Astrocyte (in vitro differentiated cells and primary cell): ENCODE measurements at regions not wholly inside any gene's neighbourhood (a gene's known extent, or its start where the extent isn't known, plus 50 kb on each side); places are given as distances from the start of the nearest gene placed in this dataset.

ENCODE experiments used
- DNase-seq: peaks from one replicate; pipeline ENCODE4 v3.0.0-alpha.2; 2010; ENCODE audit warnings: low read depth
- FAIRE-seq: peaks from 2 replicates; lab custom pipeline; 2011; peaks lifted over from hg19 to GRCh38; lab: Jason Lieb, UNC
- H2AFZ ChIP-seq: 2 replicates; pipeline ENCODE4 v1.6.0; 2012; ENCODE audit warnings: low read depth, low read length, inconsistent platforms
- H3K27ac ChIP-seq: 2 replicates; pipeline ENCODE4 v1.5.1; 2011; ENCODE audit warnings: low read depth, low read length, inconsistent platforms
- H3K27me3 ChIP-seq: 2 replicates; pipeline ENCODE4 v1.6.0; 2011; ENCODE audit warnings: low read length, inconsistent platforms; ENCODE audit not compliant: insufficient read depth
- H3K36me3 ChIP-seq: 2 replicates; pipeline ENCODE4 v1.5.1; 2011; ENCODE audit warnings: low read length, inconsistent platforms; ENCODE audit not compliant: insufficient read depth
- H3K4me1 ChIP-seq: 2 replicates; pipeline ENCODE4 v1.5.1; 2011; ENCODE audit warnings: low read length, inconsistent platforms; ENCODE audit not compliant: insufficient read depth
- H3K4me2 ChIP-seq: 2 replicates; pipeline ENCODE4 v1.6.0; 2012; ENCODE audit warnings: low read length, inconsistent platforms
- H3K4me3 ChIP-seq: 2 replicates; pipeline ENCODE4 v1.5.1; 2011; ENCODE audit warnings: low read depth, mild to moderate bottlenecking, low read length, inconsistent platforms; ENCODE audit not compliant: insufficient read depth
- H3K79me2 ChIP-seq: 2 replicates; pipeline ENCODE4 v1.6.0; 2012; ENCODE audit warnings: mild to moderate bottlenecking, low read length, inconsistent platforms; ENCODE audit not compliant: insufficient read depth
- H3K9ac ChIP-seq: 2 replicates; pipeline ENCODE4 v1.6.0; 2012; ENCODE audit warnings: mild to moderate bottlenecking, low read length, inconsistent platforms
- H3K9me3 ChIP-seq: 2 replicates; pipeline ENCODE4 v1.5.1; 2012; ENCODE audit warnings: low read depth, mild to moderate bottlenecking, low read length, inconsistent platforms; ENCODE audit not compliant: insufficient read depth
- H4K20me1 ChIP-seq: 2 replicates; pipeline ENCODE4 v1.6.0; 2012; ENCODE audit warnings: low read length, inconsistent platforms; ENCODE audit not compliant: insufficient read depth
- H3K27ac Mint-ChIP-seq: one replicate; pipeline ENCODE4 v1.8.0; 2021; ENCODE audit warnings: mild to moderate bottlenecking, mixed read lengths; ENCODE audit not compliant: unreplicated experiment
- H3K27me3 Mint-ChIP-seq: one replicate; pipeline ENCODE4 v1.8.0; 2021; ENCODE audit warnings: low read depth, mixed read lengths; ENCODE audit not compliant: unreplicated experiment
- H3K36me3 Mint-ChIP-seq: one replicate; pipeline ENCODE4 v1.8.0; 2021; ENCODE audit warnings: low read depth, mixed read lengths; ENCODE audit not compliant: unreplicated experiment
- H3K4me1 Mint-ChIP-seq: one replicate; pipeline ENCODE4 v1.8.0; 2021; ENCODE audit warnings: low read depth, mixed read lengths; ENCODE audit not compliant: unreplicated experiment
- H3K4me3 Mint-ChIP-seq: one replicate; pipeline ENCODE4 v1.8.0; 2021; ENCODE audit warnings: mild to moderate bottlenecking, moderate library complexity, mixed read lengths; ENCODE audit not compliant: unreplicated experiment
- H3K9me3 Mint-ChIP-seq: one replicate; pipeline ENCODE4 v1.8.0; 2021; ENCODE audit warnings: mild to moderate bottlenecking, mixed read lengths; ENCODE audit not compliant: unreplicated experiment
- CTCF ChIP-seq: IDR thresholded peaks from 2 replicates; pipeline ENCODE4 v1.5.1; 2011; ENCODE audit warnings: low read depth, mild to moderate bottlenecking, inconsistent platforms, low read length, moderate library complexity; ENCODE audit not compliant: insufficient read depth
- EZH2 ChIP-seq: IDR thresholded peaks from 2 replicates; pipeline ENCODE4 v1.6.1; 2012; ENCODE audit warnings: mild to moderate bottlenecking, low read length, inconsistent platforms; ENCODE audit not compliant: insufficient read depth

GRCh38 chr6:134431421-134431859, 113.5 kb upstream of the SGK1 start:
- no peaks in the 10 kb centered on the region for H3K79me2 ChIP-seq
- peaks cover 32% of the 10 kb centered on the region for H3K4me1 Mint-ChIP-seq
- no peaks in the 10 kb centered on the region for H3K36me3 ChIP-seq
- peaks cover 4% of the 10 kb centered on the region for H3K9me3 Mint-ChIP-seq
- no peak overlapping the region for H3K9ac ChIP-seq
- no peak overlapping the region for H3K4me3 ChIP-seq
- peak overlapping the region; percentile 24 for H3K4me2 ChIP-seq
- H3K4me3 Mint-ChIP-seq, result no peak overlapping the region
- no peaks in the 10 kb centered on the region for H3K27me3 Mint-ChIP-seq
- DNase-seq, result peak; percentile 27
- H3K4me1 ChIP-seq, result peaks cover 10% of the 10 kb centered on the region
- TF ChIP-seq CTCF (no peak), EZH2 (no peak)
- peak overlapping the region; percentile 92 for H3K27ac Mint-ChIP-seq
- H3K9me3 ChIP-seq, result no peaks in the 10 kb centered on the region
- H3K36me3 Mint-ChIP-seq, result peaks cover 1% of the 10 kb centered on the region
- FAIRE-seq, result no peak
- no peaks in the 10 kb centered on the region for H3K27me3 ChIP-seq
- H3K27ac ChIP-seq, result no peak overlapping the region
- no peak overlapping the region for H2AFZ ChIP-seq
- no peaks in the 10 kb centered on the region for H4K20me1 ChIP-seq

- H3K4me1 ChIP-seq, result peaks cover 11% of the 10 kb centered on the region
- no peaks in the 10 kb centered on the region for H3K27me3 Mint-ChIP-seq
- no peaks in the 10 kb centered on the region for H3K9me3 ChIP-seq
- H3K36me3 Mint-ChIP-seq, result peaks cover 1% of the 10 kb centered on the region
- TF ChIP-seq EZH2 (no peak), CTCF (no peak)
- no peak for FAIRE-seq
- no peak overlapping the region for H3K27ac ChIP-seq
- DNase-seq, result no peak
- no peak overlapping the region for H3K9ac ChIP-seq
- H3K4me1 Mint-ChIP-seq, result peaks cover 29% of the 10 kb centered on the region
- H3K4me2 ChIP-seq, result no peak overlapping the region
- H3K4me3 ChIP-seq, result no peak overlapping the region
- no peaks in the 10 kb centered on the region for H3K36me3 ChIP-seq
- H3K27ac Mint-ChIP-seq, result peak overlapping the region; percentile 51
- no peaks in the 10 kb centered on the region for H4K20me1 ChIP-seq
- H3K79me2 ChIP-seq, result no peaks in the 10 kb centered on the region
- H3K27me3 ChIP-seq, result no peaks in the 10 kb centered on the region
- no peak overlapping the region for H2AFZ ChIP-seq
- H3K9me3 Mint-ChIP-seq, result peaks cover 4% of the 10 kb centered on the region
- H3K4me3 Mint-ChIP-seq, result no peak overlapping the region
Measured at GRCh38 chr6:134429861-134430380, 112.0 kb upstream of the SGK1 start.

GRCh38 chr6:134427721-134428120, 109.8 kb upstream of the SGK1 start:
- Histone ChIP-seq H3K27ac (no peak overlapping the region), H3K79me2 (no peaks in the 10 kb centered on the region), H3K4me2 (no peak overlapping the region), H3K4me3 (no peak overlapping the region), H3K36me3 (no peaks in the 10 kb centered on the region), H4K20me1 (no peaks in the 10 kb centered on the region), H2AFZ (no peak overlapping the region), H3K4me1 (peaks cover 23% of the 10 kb centered on the region), H3K27me3 (no peaks in the 10 kb centered on the region), H3K9me3 (no peaks in the 10 kb centered on the region), H3K9ac (no peak overlapping the region)
- Mint-ChIP-seq H3K9me3 (peaks cover 4% of the 10 kb centered on the region), H3K27me3 (no peaks in the 10 kb centered on the region), H3K36me3 (peaks cover 1% of the 10 kb centered on the region), H3K4me3 (no peak overlapping the region), H3K4me1 (peaks cover 38% of the 10 kb centered on the region), H3K27ac (no peak overlapping the region)
- DNase-seq (no peak), FAIRE-seq (no peak)
- TF ChIP-seq EZH2, result no peak
- TF ChIP-seq CTCF, result no peak
